Keratinocyte (primary cell): ENCODE measurements at regions not wholly inside any gene's neighbourhood (a gene's known extent, or its start where the extent isn't known, plus 50 kb on each side); places are given as distances from the start of the nearest gene placed in this dataset.

ENCODE experiments used
- DNase-seq: peaks from one replicate; pipeline ENCODE4 v3.0.0-alpha.2; 2011; ENCODE audit warnings: low read depth, missing footprints, low spot score
- FAIRE-seq: peaks from 2 replicates; lab custom pipeline; 2011; peaks lifted over from hg19 to GRCh38; lab: Jason Lieb, UNC
- H2AFZ ChIP-seq: 2 replicates; pipeline ENCODE4 v1.6.0; 2012; ENCODE audit warnings: low read length, control low read depth, inconsistent platforms; ENCODE audit not compliant: control insufficient read depth
- H3K27ac ChIP-seq: 2 replicates; pipeline ENCODE4 v1.5.1; 2011; ENCODE audit warnings: low read length; ENCODE audit not compliant: control insufficient read depth, insufficient read depth
- H3K27me3 ChIP-seq: 3 replicates; pipeline ENCODE4 v1.6.0; 2011; ENCODE audit warnings: low read length; ENCODE audit not compliant: control insufficient read depth, insufficient read depth; ENCODE audit errors: extremely low read depth
- H3K36me3 ChIP-seq, 2 experiments: 2 replicates in 1 of 2; 3 replicates in 1 of 2; pipeline ENCODE4 v1.5.1; 2011; ENCODE audit warnings: low read length in 2 of 2, mild to moderate bottlenecking in 1 of 2; ENCODE audit not compliant: control insufficient read depth in 2 of 2, insufficient read depth in 2 of 2; ENCODE audit errors: extremely low read depth in 1 of 2
- H3K4me1 ChIP-seq: 3 replicates; pipeline ENCODE4 v1.5.1; 2011; ENCODE audit warnings: low read length; ENCODE audit not compliant: control insufficient read depth, insufficient read depth; ENCODE audit errors: extremely low read depth
- H3K4me2 ChIP-seq: 3 replicates; pipeline ENCODE4 v1.6.0; 2011; ENCODE audit warnings: low read depth, low read length; ENCODE audit not compliant: control insufficient read depth, insufficient read depth; ENCODE audit errors: extremely low read depth
- H3K4me3 ChIP-seq, 3 experiments: fragments of 200-600 bp in 1 of 3; sonication (generic) in 1 of 3; 2 replicates in 2 of 3; 3 replicates in 1 of 3; pipeline ENCODE4 v1.5.1; 2011 to 2016; ENCODE audit warnings: low read length in 3 of 3, mild to moderate bottlenecking in 3 of 3, control low read depth in 2 of 3, inconsistent platforms in 1 of 3, low read depth in 1 of 3, mixed read lengths in 1 of 3, mixed run types in 1 of 3, moderate library complexity in 1 of 3; ENCODE audit not compliant: control insufficient read depth in 2 of 3, insufficient read depth in 2 of 3; ENCODE audit errors: extremely low read depth in 1 of 3
- H3K79me2 ChIP-seq: 2 replicates; pipeline ENCODE4 v1.6.0; 2012; ENCODE audit warnings: low read length; ENCODE audit not compliant: control insufficient read depth, insufficient read depth
- H3K9ac ChIP-seq: 3 replicates; pipeline ENCODE4 v1.6.0; 2011; ENCODE audit warnings: low read length; ENCODE audit not compliant: control insufficient read depth, insufficient read depth; ENCODE audit errors: extremely low read depth
- H3K9me1 ChIP-seq: 3 replicates; pipeline ENCODE4 v1.6.0; 2011; ENCODE audit warnings: low read length; ENCODE audit not compliant: control insufficient read depth, insufficient read depth; ENCODE audit errors: extremely low read depth
- H3K9me3 ChIP-seq: 2 replicates; pipeline ENCODE4 v1.5.1; 2012; ENCODE audit warnings: low read depth, low read length; ENCODE audit not compliant: control insufficient read depth
- H4K20me1 ChIP-seq: 3 replicates; pipeline ENCODE4 v1.6.0; 2011; ENCODE audit warnings: low read length; ENCODE audit not compliant: control insufficient read depth, insufficient read depth; ENCODE audit errors: extremely low read depth
- EZH2 ChIP-seq: IDR thresholded peaks from one replicate; pipeline ENCODE4 v1.6.1; 2012; ENCODE audit warnings: inconsistent platforms, mild to moderate bottlenecking, low read length, moderate library complexity
- dilution Hi-C: fragments of 300-500 bp; cut with MboI; formaldehyde crosslinking; loops from one replicate; pipeline ENCODE4 v1.7.0; 2020; ENCODE audit warnings: low sequenced_read_pairs; ENCODE audit not compliant: extremely low pct_ligation_motif_present
- TF ChIP-seq, protein P1 (sequence below), 3 experiments: IDR thresholded peaks in 1 of 3; conservative IDR thresholded peaks in 1 of 3; optimal IDR thresholded peaks in 1 of 3; 2 replicates in 2 of 3; 3 replicates in 1 of 3; pipeline versions ENCODE3 to v1.5.1; 2011; ENCODE audit warnings: low read length in 3 of 3, mild to moderate bottlenecking in 3 of 3, moderate library complexity in 2 of 3, control low read depth in 1 of 3, inconsistent platforms in 1 of 3; ENCODE audit not compliant: insufficient read depth in 2 of 3; ENCODE audit errors: extremely low read depth in 1 of 3

DNA sequence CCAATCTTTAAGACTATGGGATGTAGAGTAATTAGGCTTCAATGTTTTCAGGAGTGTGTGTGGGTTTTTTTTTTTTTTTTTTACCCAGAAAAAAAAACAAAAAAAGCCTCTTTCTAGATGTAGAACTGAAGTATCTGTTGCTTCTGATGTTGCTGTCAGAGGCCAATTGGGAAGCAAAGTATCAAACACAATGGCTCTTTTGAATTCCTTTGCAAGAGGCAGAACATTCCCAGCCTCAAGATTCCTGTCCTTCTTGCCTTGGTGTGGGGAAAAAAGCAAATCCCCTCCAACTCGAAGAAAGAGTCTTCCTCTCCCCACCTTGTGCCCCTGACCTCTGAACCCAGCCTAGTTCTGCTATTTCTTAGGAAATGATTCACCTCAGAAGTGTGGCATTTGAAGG is 55.4 kb upstream of the LMO4 start:
- Histone ChIP-seq H2AFZ (no peak overlapping the region), H3K27ac (no peak overlapping the region), H3K9ac (no peak overlapping the region), H3K4me2 (no peak overlapping the region), H3K4me1 (peaks cover 3% of the 10 kb centered on the region), H3K9me3 (no peaks in the 10 kb centered on the region), H3K9me1 (no peaks in the 10 kb centered on the region), H3K4me3 (no peak overlapping the region), H3K27me3 (no peaks in the 10 kb centered on the region), H4K20me1 (no peaks in the 10 kb centered on the region), H3K36me3 (no peaks in the 10 kb centered on the region), H3K79me2 (no peaks in the 10 kb centered on the region)
- dilution Hi-C loops = no loop called here
- no peak for FAIRE-seq
- TF ChIP-seq EZH2 = no peak
- TF ChIP-seq, protein P1, sequence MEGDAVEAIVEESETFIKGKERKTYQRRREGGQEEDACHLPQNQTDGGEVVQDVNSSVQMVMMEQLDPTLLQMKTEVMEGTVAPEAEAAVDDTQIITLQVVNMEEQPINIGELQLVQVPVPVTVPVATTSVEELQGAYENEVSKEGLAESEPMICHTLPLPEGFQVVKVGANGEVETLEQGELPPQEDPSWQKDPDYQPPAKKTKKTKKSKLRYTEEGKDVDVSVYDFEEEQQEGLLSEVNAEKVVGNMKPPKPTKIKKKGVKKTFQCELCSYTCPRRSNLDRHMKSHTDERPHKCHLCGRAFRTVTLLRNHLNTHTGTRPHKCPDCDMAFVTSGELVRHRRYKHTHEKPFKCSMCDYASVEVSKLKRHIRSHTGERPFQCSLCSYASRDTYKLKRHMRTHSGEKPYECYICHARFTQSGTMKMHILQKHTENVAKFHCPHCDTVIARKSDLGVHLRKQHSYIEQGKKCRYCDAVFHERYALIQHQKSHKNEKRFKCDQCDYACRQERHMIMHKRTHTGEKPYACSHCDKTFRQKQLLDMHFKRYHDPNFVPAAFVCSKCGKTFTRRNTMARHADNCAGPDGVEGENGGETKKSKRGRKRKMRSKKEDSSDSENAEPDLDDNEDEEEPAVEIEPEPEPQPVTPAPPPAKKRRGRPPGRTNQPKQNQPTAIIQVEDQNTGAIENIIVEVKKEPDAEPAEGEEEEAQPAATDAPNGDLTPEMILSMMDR (optimal IDR thresholded peaks at IDR 0.05 in 1 of 3, IDR thresholded peaks at IDR 0.05 in 1 of 3, conservative IDR thresholded peaks at IDR 0.05 in 1 of 3; ENCODE audit: extremely low read depth in 1 of 3, insufficient read depth in 2 of 3, low read length in 3 of 3) = no peak
- DNase-seq = no peak

DNA sequence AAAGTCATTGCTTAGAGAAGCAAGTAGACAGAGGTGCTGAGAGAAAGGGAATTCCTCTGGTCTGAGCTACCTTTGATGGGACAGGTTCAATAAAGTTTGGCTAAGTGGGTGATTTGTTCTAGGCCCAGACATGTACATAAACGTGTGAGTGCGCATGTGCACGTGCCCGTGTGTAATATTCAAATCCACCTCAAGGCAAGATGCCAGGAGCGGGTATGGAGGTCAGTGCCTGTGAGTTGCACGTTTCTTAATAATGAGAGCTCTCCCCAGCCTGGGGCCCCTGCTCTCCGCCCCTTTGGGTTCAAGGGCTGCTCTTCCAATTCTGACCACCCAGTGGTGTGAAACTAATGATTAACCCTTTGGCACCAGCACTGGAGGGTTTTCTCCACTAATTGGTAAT is 53.8 kb upstream of the LMO4 start:
- no peak for FAIRE-seq
- DNase-seq = no peak

More for the DNA sequence above, 53.8 kb upstream of the LMO4 start:
- Histone ChIP-seq H3K79me2 (no peaks in the 10 kb centered on the region), H3K36me3 (no peaks in the 10 kb centered on the region), H3K4me2 (no peak overlapping the region), H2AFZ (no peak overlapping the region), H3K9me3 (no peaks in the 10 kb centered on the region), H4K20me1 (no peaks in the 10 kb centered on the region), H3K9me1 (no peaks in the 10 kb centered on the region), H3K27me3 (no peaks in the 10 kb centered on the region), H3K27ac (no peak overlapping the region), H3K4me3 (no peak overlapping the region), H3K9ac (no peak overlapping the region), H3K4me1 (peaks cover 3% of the 10 kb centered on the region)
- dilution Hi-C loops = no loop called here
- no peak for TF ChIP-seq EZH2
- TF ChIP-seq, protein P1 (optimal IDR thresholded peaks at IDR 0.05 in 1 of 3, IDR thresholded peaks at IDR 0.05 in 1 of 3, conservative IDR thresholded peaks at IDR 0.05 in 1 of 3; ENCODE audit: extremely low read depth in 1 of 3, insufficient read depth in 2 of 3, low read length in 3 of 3) = no peak
